Occipital lobe (tissue), 1 donor: ENCODE measurements at regions not wholly inside any gene's neighbourhood (a gene's known extent, or its start where the extent isn't known, plus 50 kb on each side); places are given as distances from the start of the nearest gene placed in this dataset.
"Not testable (repeated sequence)": the region's sequence is repeated elsewhere in the genome, so short reads cannot be mapped to it uniquely, and the experiment has no call there.

ENCODE experiments used
- DNase-seq: peaks from one replicate; lab custom pipeline; 2025; lab: John Stamatoyannopoulos, UW

- DNase-seq: no peak
These were observed 205.3 kb upstream of the SULF2 start for GRCh38 chr20:47990507-47991150.

- no peak for DNase-seq
These were observed 204.7 kb upstream of the SULF2 start for GRCh38 chr20:47989957-47990356.

- no peak for DNase-seq
These were observed 203.4 kb upstream of the SULF2 start for GRCh38 chr20:47988676-47989075.

- no peak for DNase-seq
These were observed 200.0 kb upstream of the SULF2 start for GRCh38 chr20:47985092-47985850.

GRCh38 chr20:47984437-47984836 lies 199.2 kb upstream of the SULF2 start:
- no peak for DNase-seq

- DNase-seq: not testable (repeated sequence)
These were observed 198.4 kb upstream of the SULF2 start for GRCh38 chr20:47983642-47984041.

GRCh38 chr20:47982574-47983360 lies 197.5 kb upstream of the SULF2 start:
- DNase-seq: no peak

GRCh38 chr20:47981222-47981621 lies 195.9 kb upstream of the SULF2 start:
- no peak for DNase-seq

- DNase-seq: no peak
These were observed 195.3 kb upstream of the SULF2 start for GRCh38 chr20:47980336-47981177.

GRCh38 chr20:47979361-47980095 lies 194.2 kb upstream of the SULF2 start:
- DNase-seq: not testable (repeated sequence)

- not testable (repeated sequence) for DNase-seq
These were observed 193.3 kb upstream of the SULF2 start for GRCh38 chr20:47978428-47979120.

GRCh38 chr20:47977789-47978252 lies 192.5 kb upstream of the SULF2 start:
- not testable (repeated sequence) for DNase-seq

- not testable (repeated sequence) for DNase-seq
These were observed 191.9 kb upstream of the SULF2 start for GRCh38 chr20:47977017-47977788.

- DNase-seq: no peak
These were observed 189.1 kb upstream of the SULF2 start for GRCh38 chr20:47974234-47974878.

- no peak for DNase-seq
These were observed 188.4 kb upstream of the SULF2 start for GRCh38 chr20:47973519-47974233.

GRCh38 chr20:47972916-47973309 lies 187.6 kb upstream of the SULF2 start:
- DNase-seq: no peak

GRCh38 chr20:47972297-47972915 lies 187.1 kb upstream of the SULF2 start:
- not testable (repeated sequence) for DNase-seq
